Neural crest cell (in vitro differentiated cells): ENCODE measurements at regions not wholly inside any gene's neighbourhood (a gene's known extent, or its start where the extent isn't known, plus 50 kb on each side); places are given as distances from the start of the nearest gene placed in this dataset.

Experiments
- DNase-seq: peaks from one replicate; pipeline ENCODE4 v3.0.0; 2021; ENCODE audit warnings: low read depth, mixed read lengths, low spot score
- H3K27ac Mint-ChIP-seq: one replicate; pipeline ENCODE4 v1.8.0; 2021; ENCODE audit warnings: mild to moderate bottlenecking, mixed read lengths; ENCODE audit not compliant: unreplicated experiment
- H3K27me3 Mint-ChIP-seq: 2 replicates; pipeline ENCODE4 v1.8.0; 2021; ENCODE audit warnings: low read depth, mild to moderate bottlenecking, mixed read lengths
- H3K36me3 Mint-ChIP-seq: 2 replicates; pipeline ENCODE4 v1.8.0; 2021; ENCODE audit warnings: low read depth, mild to moderate bottlenecking, mixed read lengths
- H3K4me1 Mint-ChIP-seq: 2 replicates; pipeline ENCODE4 v1.8.0; 2021; ENCODE audit warnings: mixed read lengths
- H3K4me3 Mint-ChIP-seq: one replicate; pipeline ENCODE4 v1.8.0; 2021; ENCODE audit warnings: mild to moderate bottlenecking, mixed read lengths
- H3K9me3 Mint-ChIP-seq: 2 replicates; pipeline ENCODE4 v1.8.0; 2021; ENCODE audit warnings: mixed read lengths
- TF ChIP-seq, protein P1 (sequence below): fragments of 200-600 bp; sonication (generic); conservative IDR thresholded peaks from 2 replicates; pipeline ENCODE4 v1.5.0; 2021; ENCODE audit warnings: antibody characterized with exemption, mild to moderate bottlenecking

DNA sequence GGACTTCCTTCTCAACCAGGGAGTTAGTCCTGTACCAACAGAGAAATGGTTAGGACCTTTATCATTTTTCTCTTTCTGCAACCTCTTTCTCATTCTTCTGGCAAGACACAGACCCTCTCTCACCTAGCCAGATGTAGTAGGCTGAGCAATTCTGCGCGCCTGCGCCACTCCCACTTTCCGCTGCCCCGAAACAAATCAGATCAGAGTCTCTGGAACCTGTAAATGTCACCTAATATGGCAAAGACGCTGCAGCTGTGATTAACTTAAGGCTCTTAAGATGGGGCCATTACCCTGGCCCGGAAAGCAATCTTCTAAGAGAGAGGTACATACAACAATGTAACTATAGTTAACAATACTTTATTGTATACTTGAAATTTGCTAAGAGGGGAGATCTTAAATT is 94.3 kb upstream of the ASIC2 start:
- TF ChIP-seq, protein P1, sequence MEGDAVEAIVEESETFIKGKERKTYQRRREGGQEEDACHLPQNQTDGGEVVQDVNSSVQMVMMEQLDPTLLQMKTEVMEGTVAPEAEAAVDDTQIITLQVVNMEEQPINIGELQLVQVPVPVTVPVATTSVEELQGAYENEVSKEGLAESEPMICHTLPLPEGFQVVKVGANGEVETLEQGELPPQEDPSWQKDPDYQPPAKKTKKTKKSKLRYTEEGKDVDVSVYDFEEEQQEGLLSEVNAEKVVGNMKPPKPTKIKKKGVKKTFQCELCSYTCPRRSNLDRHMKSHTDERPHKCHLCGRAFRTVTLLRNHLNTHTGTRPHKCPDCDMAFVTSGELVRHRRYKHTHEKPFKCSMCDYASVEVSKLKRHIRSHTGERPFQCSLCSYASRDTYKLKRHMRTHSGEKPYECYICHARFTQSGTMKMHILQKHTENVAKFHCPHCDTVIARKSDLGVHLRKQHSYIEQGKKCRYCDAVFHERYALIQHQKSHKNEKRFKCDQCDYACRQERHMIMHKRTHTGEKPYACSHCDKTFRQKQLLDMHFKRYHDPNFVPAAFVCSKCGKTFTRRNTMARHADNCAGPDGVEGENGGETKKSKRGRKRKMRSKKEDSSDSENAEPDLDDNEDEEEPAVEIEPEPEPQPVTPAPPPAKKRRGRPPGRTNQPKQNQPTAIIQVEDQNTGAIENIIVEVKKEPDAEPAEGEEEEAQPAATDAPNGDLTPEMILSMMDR, result no peak
- Mint-ChIP-seq H3K27me3 (peaks cover 38% of the 10 kb centered on the region), H3K36me3 (no peaks in the 10 kb centered on the region), H3K4me1 (no peaks in the 10 kb centered on the region), H3K27ac (no peak overlapping the region), H3K9me3 (no peaks in the 10 kb centered on the region), H3K4me3 (no peak overlapping the region)
- DNase-seq, result no peak

DNA sequence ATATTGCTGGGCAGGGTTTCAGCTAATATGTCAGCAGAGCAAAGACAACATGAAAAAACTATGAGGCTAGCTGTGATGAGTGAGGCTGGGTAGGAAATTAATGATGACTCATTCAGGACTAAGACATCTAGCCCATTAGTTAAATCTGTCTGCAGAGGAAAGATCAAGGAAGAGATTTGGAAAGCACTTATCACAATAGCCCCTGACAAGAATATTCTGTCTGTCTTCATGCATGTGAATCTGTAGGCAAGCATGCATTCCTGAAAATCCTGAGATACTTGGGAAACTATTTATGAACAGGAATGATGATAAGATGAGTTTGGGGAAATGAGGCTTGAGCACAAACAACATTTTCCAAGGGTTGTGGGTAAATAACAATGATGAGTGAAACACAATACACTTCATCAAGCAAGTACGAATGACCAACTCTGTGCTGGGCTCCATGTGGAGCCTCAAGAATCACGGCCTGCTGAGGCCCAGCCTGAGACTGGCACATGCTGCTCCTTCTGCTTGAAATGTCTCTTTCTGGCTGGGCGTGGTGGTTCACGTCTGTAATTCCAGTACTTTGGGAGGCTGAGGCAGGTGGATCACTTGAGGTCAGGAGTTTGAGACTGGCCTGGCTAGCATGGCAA is 96.5 kb upstream of the ASIC2 start:
- Mint-ChIP-seq H3K4me3 (no peak overlapping the region), H3K27me3 (peaks cover 43% of the 10 kb centered on the region), H3K36me3 (no peaks in the 10 kb centered on the region), H3K27ac (no peak overlapping the region), H3K9me3 (no peaks in the 10 kb centered on the region), H3K4me1 (no peaks in the 10 kb centered on the region)
- TF ChIP-seq, protein P1, result no peak
- no peak for DNase-seq

DNA sequence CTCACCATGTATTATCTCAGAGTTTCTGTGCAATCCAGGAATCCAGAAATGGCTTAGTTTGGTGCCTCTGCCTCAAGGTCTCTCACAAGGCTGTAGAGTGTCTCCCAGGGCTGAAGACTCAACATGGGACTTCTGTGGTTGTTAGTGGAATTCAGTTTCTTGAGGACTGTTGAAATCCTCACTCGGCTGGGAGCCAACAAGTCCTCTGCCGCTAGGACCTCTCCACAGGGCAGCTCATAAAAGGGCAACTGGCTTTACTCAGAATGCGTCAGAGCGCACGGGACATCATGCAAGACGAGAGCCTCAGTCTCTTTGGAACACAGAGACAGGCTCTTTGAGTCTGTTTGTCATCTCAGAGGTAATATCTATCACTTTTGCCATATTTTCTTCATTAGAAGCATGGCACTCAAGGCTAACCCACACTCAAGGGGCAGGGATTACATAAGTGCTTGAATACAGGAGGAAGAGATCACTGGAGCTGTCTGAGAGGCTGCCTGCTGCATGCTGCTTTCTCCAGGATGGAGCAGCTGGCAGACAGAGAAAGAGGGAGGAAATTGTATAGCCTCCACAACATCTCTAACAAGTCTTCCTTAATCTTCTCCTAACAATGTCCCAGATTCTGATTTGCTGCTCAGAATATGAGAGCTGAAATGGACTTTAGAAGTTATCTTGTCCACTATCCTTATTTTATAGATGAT is 97.5 kb upstream of the ASIC2 start:
- Mint-ChIP-seq H3K27me3 (peaks cover 45% of the 10 kb centered on the region), H3K36me3 (no peaks in the 10 kb centered on the region), H3K27ac (no peak overlapping the region), H3K4me3 (no peak overlapping the region), H3K4me1 (no peaks in the 10 kb centered on the region), H3K9me3 (no peaks in the 10 kb centered on the region)
- no peak for DNase-seq
- TF ChIP-seq, protein P1, result no peak

DNA sequence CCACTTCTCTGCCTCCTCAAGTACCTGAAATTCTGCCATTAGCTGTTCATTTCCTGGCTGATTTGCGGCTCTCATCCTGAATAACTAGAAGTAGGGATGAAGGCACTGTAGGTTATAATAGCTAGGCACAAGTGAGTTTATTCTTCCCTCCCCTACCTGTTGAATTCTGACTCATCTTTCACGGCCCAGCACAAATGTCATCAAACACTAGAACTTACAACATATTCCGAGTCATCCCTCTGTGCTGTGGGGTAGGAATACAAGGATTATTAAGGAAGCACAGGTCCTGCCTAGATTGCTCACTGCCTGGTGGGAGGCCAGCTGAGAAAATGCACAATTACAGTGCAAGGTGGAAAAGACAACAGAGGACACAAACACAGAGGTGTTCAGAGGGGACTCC is 103.7 kb upstream of the ASIC2 start:
- H3K4me3 Mint-ChIP-seq, result no peak overlapping the region
- no peak overlapping the region for H3K27ac Mint-ChIP-seq
- no peak for DNase-seq
- peaks cover 51% of the 10 kb centered on the region for H3K27me3 Mint-ChIP-seq
- H3K4me1 Mint-ChIP-seq, result no peaks in the 10 kb centered on the region
- TF ChIP-seq, protein P1, result no peak
- H3K36me3 Mint-ChIP-seq, result no peaks in the 10 kb centered on the region
- H3K9me3 Mint-ChIP-seq, result no peaks in the 10 kb centered on the region

DNA sequence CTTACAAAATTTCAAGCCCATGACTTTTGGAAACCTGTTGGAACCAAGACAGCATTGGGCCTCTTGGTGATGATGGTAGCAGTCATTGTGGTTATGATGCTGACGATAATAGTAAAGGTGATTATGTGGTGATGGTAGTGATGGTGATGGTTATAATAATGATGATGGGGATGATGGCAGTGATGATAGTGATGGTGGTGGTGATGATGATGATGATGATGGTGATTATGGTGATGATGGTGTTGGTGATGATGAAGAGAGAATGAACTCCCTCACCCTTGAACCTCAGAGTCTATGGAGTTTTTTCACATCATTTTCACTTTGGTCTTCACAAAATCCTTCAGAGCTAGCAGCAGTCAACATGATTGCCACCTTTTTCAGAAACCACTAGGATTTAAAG is 105.3 kb upstream of the ASIC2 start:
- no peaks in the 10 kb centered on the region for H3K36me3 Mint-ChIP-seq
- no peak for DNase-seq
- H3K4me1 Mint-ChIP-seq, result no peaks in the 10 kb centered on the region
- no peak overlapping the region for H3K4me3 Mint-ChIP-seq
- peaks cover 38% of the 10 kb centered on the region for H3K27me3 Mint-ChIP-seq
- H3K9me3 Mint-ChIP-seq, result no peaks in the 10 kb centered on the region
- TF ChIP-seq, protein P1, result no peak
- no peak overlapping the region for H3K27ac Mint-ChIP-seq
